ENCODE measurements at regions not wholly inside any gene's neighbourhood (a gene's known extent, or its start where the extent isn't known, plus 50 kb on each side); places are given as distances from the start of the nearest gene placed in this dataset.

- ATAC-seq = peak in 3 of 4 donors; percentile 42 to 73 (median 70)
- TF ChIP-seq POLR2A (IDR thresholded peaks at IDR 0.05) (no peak), CTCF (IDR thresholded peaks at IDR 0.05) (no peak)
- Histone ChIP-seq H3K27me3 (peaks cover 0 to 6% (median 0%) of the 10 kb centered on the region in 9 donors), H3K9me3 (no peaks in the 10 kb centered on the region), H3K36me3 (no peaks in the 10 kb centered on the region), H3K4me3 (no peak overlapping the region), H3K27ac (peak overlapping the region in 7 of 12 donors; percentile 13 to 54 (median 26)), H3K4me1 (peaks cover 0 to 3% (median 0%) of the 10 kb centered on the region in 12 donors)
- intact Hi-C loops (cut with DNase I) = no loop called here
- peak in 3 of 5 donors; percentile 24 to 55 (median 35) for DNase-seq
- 38 to 54% (median 39%) methylated on average over 6 of the region's 6 CpGs for WGBS, 4 donors
These were observed 56.3 kb upstream of the SMIM36 start for GRCh38 chr17:55567240-55568214.

DNA sequence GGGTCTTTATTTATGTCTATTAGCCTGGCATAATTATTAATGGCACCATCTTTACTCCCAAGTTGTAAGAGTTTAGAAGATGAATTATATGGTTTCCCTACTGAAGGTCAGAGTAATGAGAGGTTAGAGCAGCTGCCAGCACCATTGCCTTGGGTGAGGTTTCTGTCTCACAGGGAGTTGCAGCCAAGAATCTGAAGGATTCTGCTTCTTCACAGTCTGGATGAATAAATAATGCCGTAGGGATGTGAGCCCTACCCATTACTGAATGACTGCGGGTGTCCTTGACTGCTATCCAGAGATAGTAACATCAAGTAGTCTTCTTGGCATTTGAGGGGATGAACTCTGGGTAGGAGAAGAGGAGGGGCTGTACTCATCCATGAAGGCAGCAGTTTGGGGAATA is 52.8 kb upstream of the SMIM36 start:
- no peak overlapping the region for H3K27ac ChIP-seq
- WGBS, 4 donors = 73 to 82% (median 79%) methylated on average over 2 of the region's 2 CpGs

DNA sequence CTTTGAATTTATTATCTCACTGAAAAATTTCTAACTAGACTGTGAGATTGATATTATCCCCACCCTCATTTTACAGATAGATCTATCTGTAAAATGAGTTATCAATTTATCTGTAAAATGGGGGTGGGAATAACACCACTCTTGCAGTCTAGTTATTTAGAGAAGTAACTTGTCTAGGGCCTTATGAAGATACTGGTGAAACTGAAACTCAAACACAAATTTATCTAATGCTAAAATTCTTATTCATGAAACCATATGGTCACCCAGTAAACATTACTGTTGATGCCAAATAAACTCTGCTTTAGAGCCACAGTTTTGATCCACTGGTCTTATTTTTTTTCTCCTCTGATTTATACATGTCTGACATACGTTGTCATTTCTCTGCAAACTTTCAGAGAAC is 52.1 kb upstream of the SMIM36 start:
- peaks cover 0 to 3% (median 0%) of the 10 kb centered on the region in 12 donors for H3K4me1 ChIP-seq
- WGBS, 4 donors = 80 to 93% (median 85%) methylated on average over 1 of the region's 1 CpG
- TF ChIP-seq CTCF (IDR thresholded peaks at IDR 0.05) (no peak), POLR2A (IDR thresholded peaks at IDR 0.05) (no peak)
- no peaks in the 10 kb centered on the region for H3K36me3 ChIP-seq
- no peak for ATAC-seq
- H3K4me3 ChIP-seq = no peak overlapping the region
- H3K27me3 ChIP-seq = no peaks in the 10 kb centered on the region
- DNase-seq = no peak
- intact Hi-C loops (cut with DNase I) = no loop called here
- H3K9me3 ChIP-seq = no peaks in the 10 kb centered on the region
- no peak overlapping the region for H3K27ac ChIP-seq

More for the DNA sequence above, 52.8 kb upstream of the SMIM36 start:
- Histone ChIP-seq H3K4me3 (no peak overlapping the region), H3K36me3 (no peaks in the 10 kb centered on the region), H3K4me1 (peaks cover 0 to 3% (median 0%) of the 10 kb centered on the region in 12 donors), H3K27me3 (no peaks in the 10 kb centered on the region), H3K9me3 (no peaks in the 10 kb centered on the region)
- DNase-seq = no peak
- intact Hi-C loops (cut with DNase I) = no loop called here
- TF ChIP-seq POLR2A (IDR thresholded peaks at IDR 0.05) (no peak), CTCF (IDR thresholded peaks at IDR 0.05) (no peak)
- ATAC-seq = no peak

DNA sequence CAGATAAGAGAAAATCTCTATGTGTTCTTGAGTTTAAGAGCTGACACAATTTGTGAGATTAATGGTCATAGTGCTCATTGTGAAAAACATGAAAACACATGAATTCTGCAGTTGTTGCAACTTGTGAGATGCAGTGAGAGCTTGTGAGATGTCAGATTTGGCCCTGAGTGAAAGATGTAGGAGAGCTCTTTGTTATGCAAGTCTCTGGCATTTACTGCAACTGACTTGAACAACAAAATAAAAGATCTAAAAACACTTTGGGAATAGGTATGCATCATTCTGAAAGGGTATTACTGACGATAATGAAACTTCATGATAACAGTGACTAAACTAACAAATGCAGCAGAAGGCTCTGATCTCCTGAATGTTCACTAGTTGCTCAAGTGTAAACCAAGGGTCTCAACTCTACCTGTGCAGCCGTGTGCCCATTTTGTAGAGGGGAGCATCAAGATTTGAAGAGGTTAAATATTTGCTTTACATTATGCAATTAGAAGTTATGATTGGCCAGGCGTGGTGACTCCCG is 50.8 kb upstream of the SMIM36 start:
- H3K27ac ChIP-seq = no peak overlapping the region
- H3K27me3 ChIP-seq = no peaks in the 10 kb centered on the region
- DNase-seq (no peak), ATAC-seq (no peak)
- TF ChIP-seq CTCF (IDR thresholded peaks at IDR 0.05) = no peak
- TF ChIP-seq POLR2A (IDR thresholded peaks at IDR 0.05) = no peak
- no peaks in the 10 kb centered on the region for H3K4me1 ChIP-seq
- no peaks in the 10 kb centered on the region for H3K36me3 ChIP-seq
- no peak overlapping the region for H3K4me3 ChIP-seq
- intact Hi-C loops (cut with DNase I) = no loop called here
- H3K9me3 ChIP-seq = no peaks in the 10 kb centered on the region
- WGBS, 4 donors = 85 to 88% (median 88%) methylated on average over 4 of the region's 4 CpGs
